HEK293T (cell line): ENCODE measurements at regions not wholly inside any gene's neighbourhood (a gene's known extent, or its start where the extent isn't known, plus 50 kb on each side); places are given as distances from the start of the nearest gene placed in this dataset.

Source experiments
- ELF4 ChIP-seq: fragments of 450-650 bp; IDR thresholded peaks from 2 replicates; pipeline ENCODE4 v1.6.1; 2017; ENCODE audit warnings: antibody characterized with exemption
- FOXM1 ChIP-seq: fragments of 450-650 bp; IDR thresholded peaks from 2 replicates; pipeline ENCODE4 v1.6.1; 2017; ENCODE audit warnings: mild to moderate bottlenecking, borderline replicate concordance
- LEF1 ChIP-seq: fragments of 450-650 bp; IDR thresholded peaks from 2 replicates; pipeline ENCODE4 v1.6.1; 2017; ENCODE audit warnings: mild to moderate bottlenecking, borderline replicate concordance
- NFRKB ChIP-seq: fragments of 450-650 bp; IDR thresholded peaks from 2 replicates; pipeline ENCODE4 v1.6.1; 2016; ENCODE audit warnings: mild to moderate bottlenecking, moderate library complexity
- SP1 ChIP-seq: fragments of 450-650 bp; IDR thresholded peaks from 2 replicates; pipeline ENCODE4 v1.6.1; 2017
- TARDBP ChIP-seq: fragments of 450-650 bp; IDR thresholded peaks from 2 replicates; pipeline ENCODE4 v1.6.1; 2016
- ZNF384 ChIP-seq: fragments of 450-650 bp; IDR thresholded peaks from 2 replicates; pipeline ENCODE4 v1.6.1; 2016

DNA sequence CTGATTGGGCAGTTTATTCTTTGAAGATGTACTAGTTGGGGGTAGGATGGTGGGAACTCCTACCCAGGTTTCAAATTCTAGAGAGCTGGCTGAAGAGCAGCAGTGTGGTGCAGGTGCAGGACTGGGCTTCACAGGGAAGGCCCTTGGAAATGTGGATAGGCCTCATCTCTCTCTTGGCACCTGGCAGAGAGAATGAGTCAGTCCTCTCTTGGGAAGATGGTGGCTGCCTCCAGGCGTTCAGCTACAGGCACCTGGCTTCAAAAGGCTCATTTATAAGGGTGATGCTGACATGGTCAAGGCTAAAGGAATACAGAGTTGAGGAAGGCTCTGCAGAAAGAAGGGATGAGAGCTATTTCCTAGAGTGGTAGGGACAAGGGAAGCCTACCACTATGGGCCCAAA is 179.7 kb upstream of the VASH1 start:
- TF ChIP-seq ZNF384, result no peak
- no peak for TF ChIP-seq FOXM1
- no peak for TF ChIP-seq ELF4
- no peak for TF ChIP-seq LEF1
- TF ChIP-seq NFRKB, result no peak
- TF ChIP-seq TARDBP, result no peak
- no peak for TF ChIP-seq SP1
